ENCODE measurements at regions not wholly inside any gene's neighbourhood (a gene's known extent, or its start where the extent isn't known, plus 50 kb on each side); places are given as distances from the start of the nearest gene placed in this dataset.

DNA sequence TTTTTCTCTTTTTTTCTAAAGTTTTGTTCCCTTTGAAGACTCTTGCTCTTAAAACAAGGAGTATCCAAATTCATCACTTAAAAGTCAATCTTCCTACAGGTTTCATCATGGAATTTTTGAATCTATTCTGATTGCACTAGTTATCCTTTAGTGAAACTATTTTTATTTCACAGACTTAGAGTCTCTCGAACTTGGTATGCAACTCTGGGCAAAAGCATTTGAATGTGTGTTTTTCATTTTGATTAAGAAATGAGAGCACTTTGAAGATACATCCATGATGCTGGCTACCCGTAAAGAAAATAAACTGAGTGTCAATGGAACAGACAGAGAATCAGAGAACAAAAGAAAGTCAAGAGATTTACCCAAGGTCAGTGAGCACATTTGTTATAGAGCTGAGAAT, 586.5 kb downstream of the EPM2A start:
- intact Hi-C loops (cut with DNase I, micrococcal nuclease) = no loop called here
- Mint-ChIP-seq H3K4me3 (no peak overlapping the region), H3K4me1 (ENCODE audit: low read depth) (no peaks in the 10 kb centered on the region), H3K9me3 (no peaks in the 10 kb centered on the region), H3K27ac (no peak overlapping the region), H3K36me3 (ENCODE audit: low read depth) (no peaks in the 10 kb centered on the region), H3K27me3 (peaks cover 4% of the 10 kb centered on the region)
- H3K27ac ChIP-seq (ENCODE audit: low read depth in 1 of 2, low read length in 2 of 2) = no peak overlapping the region
- no peaks in the 10 kb centered on the region for H3K36me3 ChIP-seq (ENCODE audit: insufficient read depth, low read length)
- DNase-seq = no peak
- ChIA-PET POLR2A (no interaction called here), CTCF (no interaction called here)
- no peaks in the 10 kb centered on the region for H3K9me3 ChIP-seq (ENCODE audit: control insufficient read depth in 1 of 2, insufficient read depth in 1 of 2, low read length in 2 of 2)
- TF ChIP-seq, protein P1, sequence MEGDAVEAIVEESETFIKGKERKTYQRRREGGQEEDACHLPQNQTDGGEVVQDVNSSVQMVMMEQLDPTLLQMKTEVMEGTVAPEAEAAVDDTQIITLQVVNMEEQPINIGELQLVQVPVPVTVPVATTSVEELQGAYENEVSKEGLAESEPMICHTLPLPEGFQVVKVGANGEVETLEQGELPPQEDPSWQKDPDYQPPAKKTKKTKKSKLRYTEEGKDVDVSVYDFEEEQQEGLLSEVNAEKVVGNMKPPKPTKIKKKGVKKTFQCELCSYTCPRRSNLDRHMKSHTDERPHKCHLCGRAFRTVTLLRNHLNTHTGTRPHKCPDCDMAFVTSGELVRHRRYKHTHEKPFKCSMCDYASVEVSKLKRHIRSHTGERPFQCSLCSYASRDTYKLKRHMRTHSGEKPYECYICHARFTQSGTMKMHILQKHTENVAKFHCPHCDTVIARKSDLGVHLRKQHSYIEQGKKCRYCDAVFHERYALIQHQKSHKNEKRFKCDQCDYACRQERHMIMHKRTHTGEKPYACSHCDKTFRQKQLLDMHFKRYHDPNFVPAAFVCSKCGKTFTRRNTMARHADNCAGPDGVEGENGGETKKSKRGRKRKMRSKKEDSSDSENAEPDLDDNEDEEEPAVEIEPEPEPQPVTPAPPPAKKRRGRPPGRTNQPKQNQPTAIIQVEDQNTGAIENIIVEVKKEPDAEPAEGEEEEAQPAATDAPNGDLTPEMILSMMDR (IDR thresholded peaks at IDR 0.05) = no peak
- H3K4me1 ChIP-seq (ENCODE audit: insufficient read depth, low read length) = no peaks in the 10 kb centered on the region
- H3K4me3 ChIP-seq (ENCODE audit: low read length) = no peak overlapping the region
- no peak for ATAC-seq (ENCODE audit: poor library complexity)
- H3K27me3 ChIP-seq (ENCODE audit: control insufficient read depth in 1 of 2, insufficient read depth in 2 of 2, low read length in 2 of 2) = peaks cover 0 to 4% of the 10 kb centered on the region in 2 experiments

DNA sequence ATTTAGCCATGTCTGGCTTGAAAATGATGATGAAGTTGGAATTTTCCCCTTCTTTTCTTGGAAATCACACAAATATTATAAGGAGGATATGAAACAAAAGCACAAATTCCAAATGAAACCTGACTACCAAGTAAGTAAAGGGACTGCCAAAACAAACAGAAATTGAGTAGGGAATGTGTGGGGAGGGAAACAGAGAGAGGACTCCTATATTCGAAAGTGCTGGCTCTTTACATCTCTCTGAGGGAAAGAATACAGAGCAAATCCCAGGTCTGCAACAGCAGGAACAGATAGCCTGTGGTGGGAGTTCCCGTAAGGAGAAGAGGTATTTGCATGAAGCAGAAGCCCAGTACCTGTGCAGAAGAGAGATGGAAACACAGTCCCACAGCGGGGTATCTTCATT, 583.7 kb downstream of the EPM2A start:
- Mint-ChIP-seq H3K27me3 (peaks cover 8% of the 10 kb centered on the region), H3K4me3 (no peak overlapping the region), H3K9me3 (no peaks in the 10 kb centered on the region), H3K4me1 (ENCODE audit: low read depth) (no peaks in the 10 kb centered on the region), H3K27ac (no peak overlapping the region), H3K36me3 (ENCODE audit: low read depth) (no peaks in the 10 kb centered on the region)
- no peak for ATAC-seq (ENCODE audit: poor library complexity)
- no peak for DNase-seq
- TF ChIP-seq, protein P1 (IDR thresholded peaks at IDR 0.05) = no peak
- ChIA-PET POLR2A (no interaction called here), CTCF (no interaction called here)
- H3K4me1 ChIP-seq (ENCODE audit: insufficient read depth, low read length) = no peaks in the 10 kb centered on the region
- no peaks in the 10 kb centered on the region for H3K9me3 ChIP-seq (ENCODE audit: control insufficient read depth in 1 of 2, insufficient read depth in 1 of 2, low read length in 2 of 2)
- peaks cover 0 to 4% of the 10 kb centered on the region in 2 experiments for H3K27me3 ChIP-seq (ENCODE audit: control insufficient read depth in 1 of 2, insufficient read depth in 2 of 2, low read length in 2 of 2)
- no peak overlapping the region for H3K27ac ChIP-seq (ENCODE audit: low read depth in 1 of 2, low read length in 2 of 2)
- H3K36me3 ChIP-seq (ENCODE audit: insufficient read depth, low read length) = no peaks in the 10 kb centered on the region
- H3K4me3 ChIP-seq (ENCODE audit: low read length) = no peak overlapping the region
- intact Hi-C loops (cut with DNase I, micrococcal nuclease) = no loop called here

DNA sequence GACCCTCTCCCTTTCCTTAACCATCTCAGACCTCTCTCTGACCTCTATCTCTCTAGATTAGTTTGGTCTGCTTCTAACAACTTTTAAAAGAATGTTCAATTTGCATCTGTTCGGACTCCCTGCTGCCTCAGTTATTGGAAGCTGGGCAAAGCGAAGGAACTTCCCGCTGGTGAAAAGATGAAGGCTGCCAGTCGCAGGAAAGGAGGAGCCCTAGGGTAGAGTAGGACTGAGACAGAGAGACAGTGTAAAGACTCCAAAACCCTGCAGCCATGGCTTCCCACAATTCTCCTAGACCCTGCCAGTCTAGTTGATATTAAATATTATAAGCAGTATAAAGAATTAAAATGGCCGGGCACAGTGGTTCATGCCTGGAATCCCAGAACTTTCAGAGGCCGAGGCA, 581.8 kb downstream of the EPM2A start:
- ChIA-PET CTCF (no interaction called here), POLR2A (no interaction called here)
- H3K9me3 ChIP-seq (ENCODE audit: control insufficient read depth in 1 of 2, insufficient read depth in 1 of 2, low read length in 2 of 2) = peaks cover 0 to 1% of the 10 kb centered on the region in 2 experiments
- no peaks in the 10 kb centered on the region for H3K4me1 ChIP-seq (ENCODE audit: insufficient read depth, low read length)
- DNase-seq (no peak), ATAC-seq (ENCODE audit: poor library complexity) (no peak)
- Mint-ChIP-seq H3K9me3 (peaks cover 2% of the 10 kb centered on the region), H3K27ac (no peak overlapping the region), H3K4me1 (ENCODE audit: low read depth) (no peaks in the 10 kb centered on the region), H3K36me3 (ENCODE audit: low read depth) (no peaks in the 10 kb centered on the region), H3K27me3 (peaks cover 8% of the 10 kb centered on the region), H3K4me3 (no peak overlapping the region)
- no peak overlapping the region for H3K27ac ChIP-seq (ENCODE audit: low read depth in 1 of 2, low read length in 2 of 2)
- intact Hi-C loops (cut with DNase I, micrococcal nuclease) = no loop called here
- no peaks in the 10 kb centered on the region for H3K36me3 ChIP-seq (ENCODE audit: insufficient read depth, low read length)
- H3K4me3 ChIP-seq (ENCODE audit: low read length) = no peak overlapping the region
- TF ChIP-seq, protein P1 (IDR thresholded peaks at IDR 0.05) = no peak
- H3K27me3 ChIP-seq (ENCODE audit: control insufficient read depth in 1 of 2, insufficient read depth in 2 of 2, low read length in 2 of 2) = peaks cover 0 to 4% of the 10 kb centered on the region in 2 experiments

All from CD4-positive, alpha-beta T cell (primary cell).